ENCODE measurements at regions not wholly inside any gene's neighbourhood (a gene's known extent, or its start where the extent isn't known, plus 50 kb on each side); places are given as distances from the start of the nearest gene placed in this dataset.

DNA sequence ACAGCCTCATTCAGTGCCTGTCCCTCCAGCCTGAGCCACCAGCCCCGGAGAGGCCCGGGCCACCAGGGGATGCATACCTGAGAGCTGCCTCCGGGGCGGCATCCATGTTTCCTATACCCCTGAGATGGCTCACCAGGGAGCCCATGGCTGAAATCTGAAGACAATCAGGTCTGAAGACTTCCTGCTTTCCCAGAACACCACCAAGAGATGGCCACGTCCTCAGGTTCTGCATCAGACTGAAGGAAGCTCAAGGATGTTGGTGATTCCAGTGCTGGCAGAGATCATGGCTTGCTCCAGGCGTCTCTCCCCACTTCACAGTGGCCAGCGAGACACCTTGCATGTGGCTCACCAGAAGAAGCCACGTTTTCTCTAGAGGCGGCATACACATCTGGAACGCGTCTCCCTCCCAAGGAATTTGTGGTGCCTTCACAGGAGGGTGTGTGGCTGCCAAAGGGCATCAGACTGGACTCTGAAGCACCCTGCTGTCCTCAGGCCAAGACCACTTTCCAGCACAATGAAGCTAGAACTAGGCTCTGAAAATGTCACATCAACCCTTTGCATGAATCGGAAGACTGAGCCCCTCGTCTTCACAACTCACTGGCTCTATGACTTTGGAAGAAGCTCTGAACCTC, 170.7 kb upstream of the IRF2BP2 start (continued):
- TF ChIP-seq, protein P1, sequence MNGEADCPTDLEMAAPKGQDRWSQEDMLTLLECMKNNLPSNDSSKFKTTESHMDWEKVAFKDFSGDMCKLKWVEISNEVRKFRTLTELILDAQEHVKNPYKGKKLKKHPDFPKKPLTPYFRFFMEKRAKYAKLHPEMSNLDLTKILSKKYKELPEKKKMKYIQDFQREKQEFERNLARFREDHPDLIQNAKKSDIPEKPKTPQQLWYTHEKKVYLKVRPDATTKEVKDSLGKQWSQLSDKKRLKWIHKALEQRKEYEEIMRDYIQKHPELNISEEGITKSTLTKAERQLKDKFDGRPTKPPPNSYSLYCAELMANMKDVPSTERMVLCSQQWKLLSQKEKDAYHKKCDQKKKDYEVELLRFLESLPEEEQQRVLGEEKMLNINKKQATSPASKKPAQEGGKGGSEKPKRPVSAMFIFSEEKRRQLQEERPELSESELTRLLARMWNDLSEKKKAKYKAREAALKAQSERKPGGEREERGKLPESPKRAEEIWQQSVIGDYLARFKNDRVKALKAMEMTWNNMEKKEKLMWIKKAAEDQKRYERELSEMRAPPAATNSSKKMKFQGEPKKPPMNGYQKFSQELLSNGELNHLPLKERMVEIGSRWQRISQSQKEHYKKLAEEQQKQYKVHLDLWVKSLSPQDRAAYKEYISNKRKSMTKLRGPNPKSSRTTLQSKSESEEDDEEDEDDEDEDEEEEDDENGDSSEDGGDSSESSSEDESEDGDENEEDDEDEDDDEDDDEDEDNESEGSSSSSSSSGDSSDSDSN (IDR thresholded peaks at IDR 0.05; ENCODE audit: borderline replicate concordance in 1 of 2, low read depth in 2 of 2, low read length in 2 of 2) = 0 out of 4 replicates have a peak, but pooled peaks of 1 of the 2 experiments have one; percentile 10
- no peak for TF ChIP-seq ATF1 (CRISPR knock-in tag; IDR thresholded peaks at IDR 0.05)
- no peak for TF ChIP-seq ATF1 (tag; IDR thresholded peaks at IDR 0.05)
- no peak for TF ChIP-seq ESRRB (CRISPR knock-in tag; IDR thresholded peaks at IDR 0.05; ENCODE audit: borderline replicate concordance)
- TF ChIP-seq YBX1 (IDR thresholded peaks at IDR 0.05) = no peak
- TF ChIP-seq, protein P2, sequence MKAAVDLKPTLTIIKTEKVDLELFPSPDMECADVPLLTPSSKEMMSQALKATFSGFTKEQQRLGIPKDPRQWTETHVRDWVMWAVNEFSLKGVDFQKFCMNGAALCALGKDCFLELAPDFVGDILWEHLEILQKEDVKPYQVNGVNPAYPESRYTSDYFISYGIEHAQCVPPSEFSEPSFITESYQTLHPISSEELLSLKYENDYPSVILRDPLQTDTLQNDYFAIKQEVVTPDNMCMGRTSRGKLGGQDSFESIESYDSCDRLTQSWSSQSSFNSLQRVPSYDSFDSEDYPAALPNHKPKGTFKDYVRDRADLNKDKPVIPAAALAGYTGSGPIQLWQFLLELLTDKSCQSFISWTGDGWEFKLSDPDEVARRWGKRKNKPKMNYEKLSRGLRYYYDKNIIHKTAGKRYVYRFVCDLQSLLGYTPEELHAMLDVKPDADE (conservative IDR thresholded peaks at IDR 0.05; ENCODE audit: control insufficient read depth, low read depth, low read length) = 0 out of 2 replicates have a peak, but pooled peaks have one; percentile 44
- TF ChIP-seq, protein P3, sequence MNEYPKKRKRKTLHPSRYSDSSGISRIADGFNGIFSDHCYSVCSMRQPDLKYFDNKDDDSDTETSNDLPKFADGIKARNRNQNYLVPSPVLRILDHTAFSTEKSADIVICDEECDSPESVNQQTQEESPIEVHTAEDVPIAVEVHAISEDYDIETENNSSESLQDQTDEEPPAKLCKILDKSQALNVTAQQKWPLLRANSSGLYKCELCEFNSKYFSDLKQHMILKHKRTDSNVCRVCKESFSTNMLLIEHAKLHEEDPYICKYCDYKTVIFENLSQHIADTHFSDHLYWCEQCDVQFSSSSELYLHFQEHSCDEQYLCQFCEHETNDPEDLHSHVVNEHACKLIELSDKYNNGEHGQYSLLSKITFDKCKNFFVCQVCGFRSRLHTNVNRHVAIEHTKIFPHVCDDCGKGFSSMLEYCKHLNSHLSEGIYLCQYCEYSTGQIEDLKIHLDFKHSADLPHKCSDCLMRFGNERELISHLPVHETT (CRISPR knock-in tag; conservative IDR thresholded peaks at IDR 0.05 in 1 of 2, IDR thresholded peaks at IDR 0.05 in 1 of 2) = no peak
- TF ChIP-seq RB1 (IDR thresholded peaks at IDR 0.05; ENCODE audit: low read depth) = 0 out of 2 replicates have a peak, but pooled peaks have one; percentile 12
- TF ChIP-seq, protein P4, sequence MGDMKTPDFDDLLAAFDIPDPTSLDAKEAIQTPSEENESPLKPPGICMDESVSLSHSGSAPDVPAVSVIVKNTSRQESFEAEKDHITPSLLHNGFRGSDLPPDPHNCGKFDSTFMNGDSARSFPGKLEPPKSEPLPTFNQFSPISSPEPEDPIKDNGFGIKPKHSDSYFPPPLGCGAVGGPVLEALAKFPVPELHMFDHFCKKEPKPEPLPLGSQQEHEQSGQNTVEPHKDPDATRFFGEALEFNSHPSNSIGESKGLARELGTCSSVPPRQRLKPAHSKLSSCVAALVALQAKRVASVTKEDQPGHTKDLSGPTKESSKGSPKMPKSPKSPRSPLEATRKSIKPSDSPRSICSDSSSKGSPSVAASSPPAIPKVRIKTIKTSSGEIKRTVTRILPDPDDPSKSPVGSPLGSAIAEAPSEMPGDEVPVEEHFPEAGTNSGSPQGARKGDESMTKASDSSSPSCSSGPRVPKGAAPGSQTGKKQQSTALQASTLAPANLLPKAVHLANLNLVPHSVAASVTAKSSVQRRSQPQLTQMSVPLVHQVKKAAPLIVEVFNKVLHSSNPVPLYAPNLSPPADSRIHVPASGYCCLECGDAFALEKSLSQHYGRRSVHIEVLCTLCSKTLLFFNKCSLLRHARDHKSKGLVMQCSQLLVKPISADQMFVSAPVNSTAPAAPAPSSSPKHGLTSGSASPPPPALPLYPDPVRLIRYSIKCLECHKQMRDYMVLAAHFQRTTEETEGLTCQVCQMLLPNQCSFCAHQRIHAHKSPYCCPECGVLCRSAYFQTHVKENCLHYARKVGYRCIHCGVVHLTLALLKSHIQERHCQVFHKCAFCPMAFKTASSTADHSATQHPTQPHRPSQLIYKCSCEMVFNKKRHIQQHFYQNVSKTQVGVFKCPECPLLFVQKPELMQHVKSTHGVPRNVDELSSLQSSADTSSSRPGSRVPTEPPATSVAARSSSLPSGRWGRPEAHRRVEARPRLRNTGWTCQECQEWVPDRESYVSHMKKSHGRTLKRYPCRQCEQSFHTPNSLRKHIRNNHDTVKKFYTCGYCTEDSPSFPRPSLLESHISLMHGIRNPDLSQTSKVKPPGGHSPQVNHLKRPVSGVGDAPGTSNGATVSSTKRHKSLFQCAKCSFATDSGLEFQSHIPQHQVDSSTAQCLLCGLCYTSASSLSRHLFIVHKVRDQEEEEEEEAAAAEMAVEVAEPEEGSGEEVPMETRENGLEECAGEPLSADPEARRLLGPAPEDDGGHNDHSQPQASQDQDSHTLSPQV (IDR thresholded peaks at IDR 0.05) = no peak
- TF ChIP-seq NCOA2 (IDR thresholded peaks at IDR 0.05; ENCODE audit: partially characterized antibody in 2 of 2) = no peak
- no peak for TF ChIP-seq MTA2 (IDR thresholded peaks at IDR 0.05; ENCODE audit: low read depth)
- TF ChIP-seq, protein P5, sequence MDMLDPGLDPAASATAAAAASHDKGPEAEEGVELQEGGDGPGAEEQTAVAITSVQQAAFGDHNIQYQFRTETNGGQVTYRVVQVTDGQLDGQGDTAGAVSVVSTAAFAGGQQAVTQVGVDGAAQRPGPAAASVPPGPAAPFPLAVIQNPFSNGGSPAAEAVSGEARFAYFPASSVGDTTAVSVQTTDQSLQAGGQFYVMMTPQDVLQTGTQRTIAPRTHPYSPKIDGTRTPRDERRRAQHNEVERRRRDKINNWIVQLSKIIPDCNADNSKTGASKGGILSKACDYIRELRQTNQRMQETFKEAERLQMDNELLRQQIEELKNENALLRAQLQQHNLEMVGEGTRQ (CRISPR knock-in tag; IDR thresholded peaks at IDR 0.05) = no peak
- TF ChIP-seq RBM39 (optimal IDR thresholded peaks at IDR 0.05; ENCODE audit: low read depth, low read length) = no peak
- 0 out of 2 replicates have a peak, but pooled peaks have one; percentile 81 for TF ChIP-seq ZNF12 (CRISPR knock-in tag; IDR thresholded peaks at IDR 0.05)
- TF ChIP-seq, protein P6, sequence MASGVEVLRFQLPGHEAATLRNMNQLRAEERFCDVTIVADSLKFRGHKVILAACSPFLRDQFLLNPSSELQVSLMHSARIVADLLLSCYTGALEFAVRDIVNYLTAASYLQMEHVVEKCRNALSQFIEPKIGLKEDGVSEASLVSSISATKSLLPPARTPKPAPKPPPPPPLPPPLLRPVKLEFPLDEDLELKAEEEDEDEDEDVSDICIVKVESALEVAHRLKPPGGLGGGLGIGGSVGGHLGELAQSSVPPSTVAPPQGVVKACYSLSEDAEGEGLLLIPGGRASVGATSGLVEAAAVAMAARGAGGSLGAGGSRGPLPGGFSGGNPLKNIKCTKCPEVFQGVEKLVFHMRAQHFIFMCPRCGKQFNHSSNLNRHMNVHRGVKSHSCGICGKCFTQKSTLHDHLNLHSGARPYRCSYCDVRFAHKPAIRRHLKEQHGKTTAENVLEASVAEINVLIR (CRISPR knock-in tag; IDR thresholded peaks at IDR 0.05) = no peak

All from K562 (cell line).